Hippocampal formation (tissue), 2 donors: ENCODE measurements at regions not wholly inside any gene's neighbourhood (a gene's known extent, or its start where the extent isn't known, plus 50 kb on each side); places are given as distances from the start of the nearest gene placed in this dataset.
"Not testable (repeated sequence)": the region's sequence is repeated elsewhere in the genome, so short reads cannot be mapped to it uniquely, and the experiment has no call there.

Source experiments
- DNase-seq, 2 donors: peaks; one replicate each; lab custom pipeline; 2025; lab: John Stamatoyannopoulos, UW

GRCh38 chr12:86600664-86601231 lies 344.6 kb upstream of the MGAT4C start:
- no peak for DNase-seq

- no peak for DNase-seq
These were observed 341.2 kb upstream of the MGAT4C start for GRCh38 chr12:86597431-86597830.

- DNase-seq = no peak
These were observed 334.1 kb upstream of the MGAT4C start for GRCh38 chr12:86590296-86590695.

GRCh38 chr12:86574143-86574542 lies 318.0 kb upstream of the MGAT4C start:
- DNase-seq = no peak

- no peak for DNase-seq
These were observed 316.3 kb upstream of the MGAT4C start for GRCh38 chr12:86572455-86572854.

- no peak for DNase-seq
These were observed 308.8 kb upstream of the MGAT4C start for GRCh38 chr12:86565038-86565437.

GRCh38 chr12:86555491-86555890 lies 299.3 kb upstream of the MGAT4C start:
- not testable (repeated sequence) for DNase-seq

- no peak for DNase-seq
These were observed 295.0 kb upstream of the MGAT4C start for GRCh38 chr12:86551146-86551571.

GRCh38 chr12:86550218-86551145 lies 294.3 kb upstream of the MGAT4C start:
- no peak for DNase-seq

GRCh38 chr12:86543716-86544115 lies 287.5 kb upstream of the MGAT4C start:
- no peak for DNase-seq

GRCh38 chr12:86530996-86531655 lies 274.9 kb upstream of the MGAT4C start:
- DNase-seq = no peak

GRCh38 chr12:86526060-86526595 lies 269.9 kb upstream of the MGAT4C start:
- no peak for DNase-seq

GRCh38 chr12:86523844-86524243 lies 267.7 kb upstream of the MGAT4C start:
- no peak for DNase-seq

GRCh38 chr12:86521870-86522269 lies 265.7 kb upstream of the MGAT4C start:
- DNase-seq = no peak

- no peak for DNase-seq
These were observed 257.0 kb upstream of the MGAT4C start for GRCh38 chr12:86513226-86513625.

GRCh38 chr12:86496595-86496994 lies 240.4 kb upstream of the MGAT4C start:
- DNase-seq = no peak

GRCh38 chr12:86484473-86484872 lies 228.3 kb upstream of the MGAT4C start:
- no peak for DNase-seq

- DNase-seq = no peak
These were observed 217.0 kb upstream of the MGAT4C start for GRCh38 chr12:86473231-86473630.

- DNase-seq = no peak
These were observed 200.6 kb upstream of the MGAT4C start for GRCh38 chr12:86456776-86457175.

GRCh38 chr12:86456241-86456640 lies 200.1 kb upstream of the MGAT4C start:
- DNase-seq = no peak

- no peak for DNase-seq
These were observed 189.2 kb upstream of the MGAT4C start for GRCh38 chr12:86445356-86445755.

GRCh38 chr12:86435053-86435452 lies 178.9 kb upstream of the MGAT4C start:
- no peak for DNase-seq

- no peak for DNase-seq
These were observed 173.6 kb upstream of the MGAT4C start for GRCh38 chr12:86429824-86430223.
